GM18873 (cell line): ENCODE measurements at regions not wholly inside any gene's neighbourhood (a gene's known extent, or its start where the extent isn't known, plus 50 kb on each side); places are given as distances from the start of the nearest gene placed in this dataset.
A peak's percentile ranks its signal among the peaks of the same experiment; 100 is the strongest.

Experiments used
- ATAC-seq: cut with Tn5 transposase; IDR thresholded peaks from one replicate; pipeline ENCODE4 v1.9.1; 2021; ENCODE audit warnings: mild to moderate bottlenecking, moderate library complexity, moderate number of reproducible peaks; ENCODE audit not compliant: unreplicated experiment, low FRiP score

DNA sequence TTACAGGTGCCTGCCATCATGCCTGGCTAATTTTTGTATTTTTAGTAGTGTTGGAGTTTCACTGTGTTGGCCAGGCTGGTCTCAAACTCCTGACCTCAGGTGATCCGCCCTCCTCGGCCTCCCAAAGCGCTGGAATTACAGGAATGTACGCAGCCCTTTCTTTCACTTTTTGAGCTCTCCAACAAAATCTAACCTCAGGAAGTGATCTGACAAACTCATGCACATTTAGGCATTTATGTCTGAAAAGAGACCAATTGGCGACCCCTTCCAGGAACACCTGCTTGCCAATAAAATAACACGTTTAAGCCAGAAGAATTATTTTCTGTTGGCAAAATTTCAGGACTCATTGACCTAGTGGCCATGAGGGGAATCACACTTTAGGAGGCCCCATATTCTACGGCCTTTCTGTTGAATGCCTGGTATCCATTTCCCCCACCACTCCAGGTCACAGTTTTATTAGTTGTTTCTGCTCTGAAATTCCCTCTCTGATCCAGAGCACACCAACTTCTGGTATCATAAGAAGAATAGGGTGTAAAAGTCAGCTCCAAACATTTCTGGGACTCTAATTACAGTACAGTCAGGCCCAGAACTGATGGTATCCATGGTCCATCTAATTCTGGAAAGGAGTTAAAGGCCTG, 65.8 kb upstream of the FRMD4A start:
- ATAC-seq: no peak

DNA sequence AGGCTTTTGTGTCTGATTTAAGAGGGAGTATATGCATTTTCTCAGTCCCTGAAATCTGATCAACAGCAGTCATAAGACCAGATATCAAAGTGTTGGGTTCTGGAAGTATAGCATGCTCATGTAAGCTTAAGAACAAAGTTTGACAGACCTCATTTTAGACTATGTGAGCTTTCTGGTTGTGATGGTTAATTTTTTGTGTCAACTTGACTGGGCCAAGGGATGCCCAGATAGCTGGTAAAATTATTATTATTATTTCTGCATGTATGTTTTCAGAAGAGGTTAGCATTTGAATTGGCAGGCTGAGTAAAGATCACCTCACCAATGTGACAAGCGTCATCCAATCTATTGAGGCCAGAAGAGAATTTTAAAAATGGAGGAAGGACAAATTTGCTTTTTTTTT, 63.5 kb upstream of the FRMD4A start:
- no peak for ATAC-seq

- ATAC-seq: no peak
Observed at GRCh38 chr10:14391342-14391741, 60.6 kb upstream of the FRMD4A start.

GRCh38 chr10:14389981-14390590, 59.4 kb upstream of the FRMD4A start:
- peak; percentile 89 for ATAC-seq

GRCh38 chr10:14385596-14386593, 55.2 kb upstream of the FRMD4A start:
- no peak for ATAC-seq

DNA sequence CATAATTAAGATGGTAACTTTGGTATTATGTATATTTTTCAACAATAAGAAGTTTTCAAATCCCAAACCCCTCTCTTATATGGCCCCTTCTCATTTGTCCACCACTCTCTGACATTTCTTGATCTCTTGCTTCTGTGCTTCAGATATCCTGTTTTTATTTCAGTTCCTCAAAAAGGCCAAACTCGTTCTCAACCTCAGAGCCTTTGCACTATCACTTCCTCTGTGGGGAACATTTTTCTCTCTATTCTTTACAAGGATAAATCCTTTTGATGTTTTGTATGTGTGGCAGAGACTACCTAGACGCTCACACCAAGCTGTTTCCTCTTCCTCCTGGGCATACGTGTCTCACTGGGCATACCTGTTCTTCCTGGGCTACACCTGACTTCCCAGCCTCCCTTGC, 54.2 kb upstream of the FRMD4A start:
- no peak for ATAC-seq

- no peak for ATAC-seq
Observed at GRCh38 chr10:14384116-14384730, 53.5 kb upstream of the FRMD4A start.

DNA sequence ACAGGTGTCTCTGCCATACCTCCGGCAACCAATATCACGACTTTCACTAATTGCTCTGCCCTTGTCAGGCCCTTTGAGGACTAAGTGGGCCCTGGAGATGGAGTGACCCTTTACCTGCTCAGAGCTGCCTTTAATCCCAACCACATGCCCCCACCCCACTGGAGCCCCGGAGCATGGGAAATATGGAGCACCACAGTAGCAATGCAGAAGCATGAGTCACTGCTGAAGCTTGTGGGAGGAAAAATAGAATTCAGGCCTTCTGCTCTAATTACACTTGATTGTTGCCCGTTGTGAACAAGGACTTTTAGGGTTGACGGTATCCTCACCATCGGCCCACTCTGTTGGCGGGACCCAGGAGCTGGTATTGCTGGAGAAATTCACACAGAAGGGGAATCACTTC, 52.5 kb upstream of the FRMD4A start:
- no peak for ATAC-seq

DNA sequence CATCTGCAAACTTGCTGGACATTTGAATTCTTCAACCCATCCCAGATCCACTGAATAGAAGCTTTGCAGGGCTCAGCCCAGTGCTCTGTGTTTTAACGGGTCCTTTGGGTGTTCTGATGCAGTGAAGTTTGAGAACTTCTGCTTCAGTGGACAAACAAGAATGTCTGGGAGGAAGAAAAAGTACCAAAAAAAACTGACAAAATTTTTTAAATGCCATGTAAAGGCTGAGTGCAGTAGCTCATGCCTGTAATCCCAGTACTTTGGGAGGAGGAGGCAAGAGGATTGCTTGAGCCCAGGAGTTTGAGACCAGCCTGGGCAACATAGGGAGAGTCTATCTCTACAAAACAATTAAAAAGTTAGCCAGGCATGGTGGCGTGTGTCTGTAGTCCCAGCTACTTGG, 51.8 kb upstream of the FRMD4A start:
- no peak for ATAC-seq

DNA sequence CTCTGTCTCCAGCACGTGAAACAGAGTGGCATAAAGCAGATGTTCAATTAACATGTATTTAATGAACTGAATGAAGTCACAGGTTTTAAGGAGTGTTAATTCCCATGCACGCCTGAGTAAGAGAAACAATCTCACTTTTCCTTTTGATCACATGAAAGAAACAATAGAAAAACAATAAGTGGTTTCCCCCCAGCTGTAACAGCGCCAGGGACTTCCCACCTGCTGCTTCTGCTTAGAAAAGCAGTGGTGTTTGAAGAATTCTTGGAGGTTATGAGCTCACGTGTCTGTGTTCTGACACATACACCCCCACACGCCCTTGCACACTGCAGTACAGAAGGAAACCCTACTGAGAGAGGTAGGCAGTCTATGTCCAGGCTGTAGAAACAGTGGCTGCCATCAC, 51.3 kb upstream of the FRMD4A start:
- ATAC-seq: peak; percentile 65

DNA sequence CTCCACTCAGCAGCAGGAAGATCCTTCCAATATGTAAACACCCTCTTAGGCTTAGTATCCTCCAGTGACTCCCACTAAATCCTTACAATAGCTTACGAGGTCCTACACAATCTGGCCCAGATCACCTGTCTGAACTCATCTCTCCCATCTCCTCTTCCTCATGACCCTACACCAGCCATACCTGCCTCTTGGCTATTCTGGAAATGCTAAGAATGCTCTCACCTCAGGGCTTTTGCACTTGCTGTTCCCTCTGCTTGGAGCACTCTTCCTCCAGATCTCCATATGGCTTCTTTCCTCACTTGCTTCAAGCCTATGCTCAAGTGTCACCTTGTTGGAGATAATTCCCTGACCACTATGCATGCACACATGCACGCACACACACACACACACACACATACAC, 50.8 kb upstream of the FRMD4A start:
- no peak for ATAC-seq

DNA sequence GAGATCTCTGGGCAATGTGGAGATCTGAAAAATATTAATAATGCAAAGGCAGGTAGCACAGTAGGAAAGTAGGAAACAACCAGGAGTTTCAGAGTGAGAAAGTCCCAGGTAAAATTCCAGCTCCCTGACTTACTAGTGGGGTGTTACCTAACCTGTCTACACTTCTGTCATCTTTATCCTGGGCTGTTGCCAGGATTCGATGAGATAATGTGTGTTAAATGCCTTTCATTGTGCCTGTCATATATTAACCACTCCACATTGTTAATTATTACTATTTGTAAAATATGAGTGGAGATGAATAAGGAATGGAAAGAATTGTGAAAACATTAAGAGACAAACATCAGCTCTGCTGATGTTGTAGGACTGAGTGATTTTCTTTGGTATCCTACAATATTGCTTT, 50.0 kb upstream of the FRMD4A start:
- ATAC-seq: no peak
